ENCODE measurements at regions not wholly inside any gene's neighbourhood (a gene's known extent, or its start where the extent isn't known, plus 50 kb on each side); places are given as distances from the start of the nearest gene placed in this dataset.

- H3K4me3 ChIP-seq (ENCODE audit: low read depth, low read length): no peak overlapping the region
- DNase-seq (ENCODE audit: low read depth): no peak
- TF ChIP-seq MYC (IDR thresholded peaks at IDR 0.05; ENCODE audit: low read depth, low read length) (no peak), CTCF (IDR thresholded peaks at IDR 0.05; ENCODE audit: low read depth, low read length) (no peak), MAX (IDR thresholded peaks at IDR 0.05; ENCODE audit: low read depth, low read length) (no peak), POLR2A (IDR thresholded peaks at IDR 0.05; ENCODE audit: extremely low read depth, insufficient read length) (no peak)
Measured at GRCh38 chr1:190852611-190853010, 374.9 kb upstream of the BRINP3 start.

GRCh38 chr1:190858140-190858539 is 380.5 kb upstream of the BRINP3 start:
- no peak for TF ChIP-seq MYC (IDR thresholded peaks at IDR 0.05; ENCODE audit: low read depth, low read length)
- no peak for TF ChIP-seq MAX (IDR thresholded peaks at IDR 0.05; ENCODE audit: low read depth, low read length)
- no peak for TF ChIP-seq CTCF (IDR thresholded peaks at IDR 0.05; ENCODE audit: low read depth, low read length)
- TF ChIP-seq POLR2A (IDR thresholded peaks at IDR 0.05; ENCODE audit: extremely low read depth, insufficient read length): no peak
- H3K4me3 ChIP-seq (ENCODE audit: low read depth, low read length): no peak overlapping the region
- DNase-seq (ENCODE audit: low read depth): no peak

GRCh38 chr1:190864013-190864641 is 386.5 kb upstream of the BRINP3 start:
- no peak for TF ChIP-seq MAX (IDR thresholded peaks at IDR 0.05; ENCODE audit: low read depth, low read length)
- TF ChIP-seq MYC (IDR thresholded peaks at IDR 0.05; ENCODE audit: low read depth, low read length): no peak
- TF ChIP-seq POLR2A (IDR thresholded peaks at IDR 0.05; ENCODE audit: extremely low read depth, insufficient read length): no peak
- TF ChIP-seq CTCF (IDR thresholded peaks at IDR 0.05; ENCODE audit: low read depth, low read length): no peak
- H3K4me3 ChIP-seq (ENCODE audit: low read depth, low read length): no peak overlapping the region
- DNase-seq (ENCODE audit: low read depth): no peak

- TF ChIP-seq MAX (IDR thresholded peaks at IDR 0.05; ENCODE audit: low read depth, low read length) (no peak), MYC (IDR thresholded peaks at IDR 0.05; ENCODE audit: low read depth, low read length) (no peak), CTCF (IDR thresholded peaks at IDR 0.05; ENCODE audit: low read depth, low read length) (no peak), POLR2A (IDR thresholded peaks at IDR 0.05; ENCODE audit: extremely low read depth, insufficient read length) (no peak)
- no peak overlapping the region for H3K4me3 ChIP-seq (ENCODE audit: low read depth, low read length)
- DNase-seq (ENCODE audit: low read depth): no peak
Measured at GRCh38 chr1:190880352-190880751, 402.7 kb upstream of the BRINP3 start.

GRCh38 chr1:190881064-190881463 is 403.4 kb upstream of the BRINP3 start:
- DNase-seq (ENCODE audit: low read depth): no peak
- TF ChIP-seq MAX (IDR thresholded peaks at IDR 0.05; ENCODE audit: low read depth, low read length) (no peak), POLR2A (IDR thresholded peaks at IDR 0.05; ENCODE audit: extremely low read depth, insufficient read length) (no peak), CTCF (IDR thresholded peaks at IDR 0.05; ENCODE audit: low read depth, low read length) (no peak), MYC (IDR thresholded peaks at IDR 0.05; ENCODE audit: low read depth, low read length) (no peak)
- H3K4me3 ChIP-seq (ENCODE audit: low read depth, low read length): no peak overlapping the region

All from NB4 (cell line).